ENCODE measurements at regions not wholly inside any gene's neighbourhood (a gene's known extent, or its start where the extent isn't known, plus 50 kb on each side); places are given as distances from the start of the nearest gene placed in this dataset.

GRCh38 chr6:113104951-113105350 is 752.2 kb upstream of the MARCKS start:
- TF ChIP-seq POLR2A (IDR thresholded peaks at IDR 0.05; ENCODE audit: low read length) (no peak), GATA1 (IDR thresholded peaks at IDR 0.05; ENCODE audit: low read depth, low read length) (no peak)
